Ovary (tissue), 7 donors: ENCODE measurements at regions not wholly inside any gene's neighbourhood (a gene's known extent, or its start where the extent isn't known, plus 50 kb on each side); places are given as distances from the start of the nearest gene placed in this dataset.

Experiments used
- DNase-seq, 5 donors: peaks; one replicate each; pipeline ENCODE4 v3.0.0-alpha.2; 2019 to 2020
- H3K27ac ChIP-seq, 2 donors: fragments of 200-600 bp; one replicate each; pipeline versions ENCODE4 v1.5.1 to v1.8.0; 2019 to 2022
- H3K27me3 ChIP-seq: fragments of 200-600 bp; one replicate; pipeline ENCODE4 v1.8.0; 2022
- H3K36me3 ChIP-seq: fragments of 200-600 bp; sonication (generic); one replicate; pipeline ENCODE4 v1.5.1; 2019
- H3K4me1 ChIP-seq: one replicate; pipeline ENCODE4 v1.8.1; 2013; ENCODE audit warnings: mild to moderate bottlenecking, moderate library complexity; ENCODE audit not compliant: insufficient read depth
- H3K4me3 ChIP-seq: fragments of 200-600 bp; sonication (generic); one replicate; pipeline ENCODE4 v1.5.1; 2017
- H3K9me3 ChIP-seq, 2 donors: fragments of 200-600 bp in 1 of 2; sonication (generic) in 1 of 2; one replicate each; pipeline versions ENCODE4 v1.5.1 to v1.8.1; 2013 to 2019; ENCODE audit warnings: mild to moderate bottlenecking in 1 of 2, moderate library complexity in 1 of 2
- CTCF ChIP-seq, 3 donors: fragments of 450-650 bp in 2 of 3; fragments of 200-600 bp in 1 of 3; IDR thresholded peaks; one replicate each; pipeline versions ENCODE4 v1.5.1 to v1.8.0; 2016 to 2022; ENCODE audit warnings: antibody characterized with exemption in 3 of 3, mild to moderate bottlenecking in 1 of 3
- EP300 ChIP-seq: sonication (generic); formaldehyde crosslinking; IDR thresholded peaks from one replicate; pipeline ENCODE4 v1.6.1; 2017; ENCODE audit warnings: antibody characterized with exemption
- POLR2A ChIP-seq: fragments of 450-650 bp; IDR thresholded peaks from one replicate; pipeline ENCODE4 v1.6.1; 2017; ENCODE audit warnings: antibody characterized with exemption, mild to moderate bottlenecking, moderate library complexity
- WGBS, 3 donors: extraction: QIAGEN DNeasy Blood & Tissue Kit in 1 of 3; methylation state at CpG; one replicate each; pipeline versions ENCODE4 v1.1.5 to v1.1.7; 2013 to 2017; 5-methylcytosine and 5-hydroxymethylcytosine counted together
- intact Hi-C, 4 donors: fragments of 100-400 bp; cut with DNase I; formaldehyde crosslinking; loops; one replicate each; pipeline versions ENCODE4 v1.11.0 to v1.15.1; 2022 to 2023
- donor health status: DM: no; HTN: no; CAD: no; lungs with moderate emphysema.
- donor health status: DM: no; HTN: no; CAD: no.
- donor health status: Bipolar disorder and iron deficiency.
- donor health status: DM: no; HTN: no; CAD: no.
- donor health status: DM: yes; HTN: yes; CAD: no.

GRCh38 chr10:84765086-84765485 lies 436.7 kb downstream of the CCSER2 start:
- H3K9me3 ChIP-seq, result no peaks in the 10 kb centered on the region
- no peak for TF ChIP-seq EP300
- no peak for TF ChIP-seq POLR2A
- TF ChIP-seq CTCF (IDR thresholded peaks at IDR 0.05), result no peak
- H3K27me3 ChIP-seq, result no peaks in the 10 kb centered on the region
- no peak overlapping the region for H3K27ac ChIP-seq
- no peak for DNase-seq
- no peak overlapping the region for H3K4me3 ChIP-seq
- intact Hi-C loops, result no loop called here
- no peaks in the 10 kb centered on the region for H3K4me1 ChIP-seq
- 88 to 93% (median 91%) methylated on average over 2 of the region's 2 CpGs for WGBS, 3 donors
- no peaks in the 10 kb centered on the region for H3K36me3 ChIP-seq

- Histone ChIP-seq H3K9me3 (no peaks in the 10 kb centered on the region), H3K27me3 (no peaks in the 10 kb centered on the region), H3K27ac (no peak overlapping the region), H3K4me3 (no peak overlapping the region), H3K36me3 (no peaks in the 10 kb centered on the region), H3K4me1 (no peaks in the 10 kb centered on the region)
- DNase-seq, result no peak
- no peak for TF ChIP-seq EP300
- no peak for TF ChIP-seq CTCF (IDR thresholded peaks at IDR 0.05)
- no peak for TF ChIP-seq POLR2A
- intact Hi-C loops, result no loop called here
Observed at GRCh38 chr10:84765656-84766055, 437.3 kb downstream of the CCSER2 start.

GRCh38 chr10:84766923-84767322 lies 438.5 kb downstream of the CCSER2 start:
- H3K4me1 ChIP-seq, result no peaks in the 10 kb centered on the region
- WGBS, 3 donors, result 90 to 93% (median 92%) methylated on average over 13 of the region's 13 CpGs
- no peaks in the 10 kb centered on the region for H3K36me3 ChIP-seq
- TF ChIP-seq EP300 (no peak), CTCF (IDR thresholded peaks at IDR 0.05) (no peak), POLR2A (no peak)
- H3K27me3 ChIP-seq, result no peaks in the 10 kb centered on the region
- H3K4me3 ChIP-seq, result no peak overlapping the region
- no peaks in the 10 kb centered on the region for H3K9me3 ChIP-seq
- intact Hi-C loops, result no loop called here
- DNase-seq, result no peak
- no peak overlapping the region for H3K27ac ChIP-seq

- Histone ChIP-seq H3K4me3 (no peak overlapping the region), H3K4me1 (no peaks in the 10 kb centered on the region), H3K27ac (no peak overlapping the region), H3K9me3 (no peaks in the 10 kb centered on the region), H3K27me3 (no peaks in the 10 kb centered on the region), H3K36me3 (no peaks in the 10 kb centered on the region)
- no peak for DNase-seq
- WGBS, 3 donors, result 75 to 82% (median 76%) methylated on average over 4 of the region's 4 CpGs
- intact Hi-C loops, result no loop called here
- no peak for TF ChIP-seq CTCF (IDR thresholded peaks at IDR 0.05)
- no peak for TF ChIP-seq EP300
- no peak for TF ChIP-seq POLR2A
Observed at GRCh38 chr10:84768132-84768531, 439.7 kb downstream of the CCSER2 start.

GRCh38 chr10:84770824-84771223 lies 442.4 kb downstream of the CCSER2 start:
- DNase-seq, result no peak
- H3K9me3 ChIP-seq, result no peaks in the 10 kb centered on the region
- no peak overlapping the region for H3K4me3 ChIP-seq
- no peak for TF ChIP-seq EP300
- TF ChIP-seq POLR2A, result no peak
- no peak for TF ChIP-seq CTCF (IDR thresholded peaks at IDR 0.05)
- no peaks in the 10 kb centered on the region for H3K36me3 ChIP-seq
- H3K4me1 ChIP-seq, result no peaks in the 10 kb centered on the region
- H3K27ac ChIP-seq, result no peak overlapping the region
- intact Hi-C loops, result no loop called here
- H3K27me3 ChIP-seq, result no peaks in the 10 kb centered on the region
